ENCODE measurements at regions not wholly inside any gene's neighbourhood (a gene's known extent, or its start where the extent isn't known, plus 50 kb on each side); places are given as distances from the start of the nearest gene placed in this dataset.

- H3K9ac ChIP-seq (ENCODE audit: insufficient read depth in 1 of 2, low read length in 2 of 2) = no peak overlapping the region
- no peaks in the 10 kb centered on the region for H3K36me3 ChIP-seq (ENCODE audit: control insufficient read depth in 4 of 4, insufficient read depth in 4 of 4, low read length in 4 of 4)
- no peak for TF ChIP-seq CTCF (IDR thresholded peaks at IDR 0.05; ENCODE audit: control extremely low read depth, extremely low read depth)
- no peak overlapping the region for H3K4me3 ChIP-seq
- H3K4me1 ChIP-seq (ENCODE audit: control insufficient read depth in 5 of 5, insufficient read depth in 5 of 5, low read length in 5 of 5) = peaks cover 0 to 49% (median 3%) of the 10 kb centered on the region in 5 donors
- WGBS, 2 donors = 43 to 74% methylated on average over 3 of the region's 3 CpGs
- ATAC-seq (ENCODE audit: insufficient read depth, low FRiP score) (no peak), DNase-seq (no peak)
- peak overlapping the region in 1 of 2 donors; percentile 58 for H3K27ac ChIP-seq (ENCODE audit: low read depth in 1 of 2, low read length in 1 of 2)
- no peaks in the 10 kb centered on the region for H3K27me3 ChIP-seq (ENCODE audit: control insufficient read depth in 3 of 3, insufficient read depth in 3 of 3, low read length in 2 of 3)
- peaks cover 0 to 3% (median 0%) of the 10 kb centered on the region in 4 donors for H3K9me3 ChIP-seq (ENCODE audit: control insufficient read depth in 4 of 4, insufficient read depth in 3 of 4, low read length in 3 of 4)
These were observed 112.1 kb upstream of the THBS1 start for GRCh38 chr15:39468828-39469227.

GRCh38 chr15:39471785-39472574 lies 108.9 kb upstream of the THBS1 start:
- no peaks in the 10 kb centered on the region for H3K27me3 ChIP-seq (ENCODE audit: control insufficient read depth in 3 of 3, insufficient read depth in 3 of 3, low read length in 2 of 3)
- TF ChIP-seq CTCF (IDR thresholded peaks at IDR 0.05; ENCODE audit: control extremely low read depth, extremely low read depth) = no peak
- DNase-seq (peak; percentile 26 to 65 (median 46)), ATAC-seq (ENCODE audit: insufficient read depth, low FRiP score) (no peak)
- H3K9ac ChIP-seq (ENCODE audit: insufficient read depth in 1 of 2, low read length in 2 of 2) = peak overlapping the region in 1 of 2 donors; percentile 50
- H3K27ac ChIP-seq (ENCODE audit: low read depth in 1 of 2, low read length in 1 of 2) = peak overlapping the region; percentile 50 to 76
- no peaks in the 10 kb centered on the region for H3K9me3 ChIP-seq (ENCODE audit: control insufficient read depth in 4 of 4, insufficient read depth in 3 of 4, low read length in 3 of 4)
- 84 to 97% methylated on average over 2 of the region's 2 CpGs for WGBS, 2 donors
- no peak overlapping the region for H3K4me3 ChIP-seq
- H3K36me3 ChIP-seq (ENCODE audit: control insufficient read depth in 4 of 4, insufficient read depth in 4 of 4, low read length in 4 of 4) = no peaks in the 10 kb centered on the region
- peaks cover 0 to 45% (median 3%) of the 10 kb centered on the region in 5 donors for H3K4me1 ChIP-seq (ENCODE audit: control insufficient read depth in 5 of 5, insufficient read depth in 5 of 5, low read length in 5 of 5)

- Histone ChIP-seq H3K36me3 (ENCODE audit: control insufficient read depth in 4 of 4, insufficient read depth in 4 of 4, low read length in 4 of 4) (no peaks in the 10 kb centered on the region), H3K9me3 (ENCODE audit: control insufficient read depth in 4 of 4, insufficient read depth in 3 of 4, low read length in 3 of 4) (no peaks in the 10 kb centered on the region), H3K27ac (ENCODE audit: low read depth in 1 of 2, low read length in 1 of 2) (peak overlapping the region; percentile 50 to 91), H3K27me3 (ENCODE audit: control insufficient read depth in 3 of 3, insufficient read depth in 3 of 3, low read length in 2 of 3) (no peaks in the 10 kb centered on the region), H3K9ac (ENCODE audit: insufficient read depth in 1 of 2, low read length in 2 of 2) (peak overlapping the region in 1 of 2 donors; percentile 50), H3K4me1 (ENCODE audit: control insufficient read depth in 5 of 5, insufficient read depth in 5 of 5, low read length in 5 of 5) (peaks cover 0 to 41% (median 3%) of the 10 kb centered on the region in 5 donors), H3K4me3 (no peak overlapping the region)
- peak; percentile 63 for ATAC-seq (ENCODE audit: insufficient read depth, low FRiP score)
- no peak for TF ChIP-seq CTCF (IDR thresholded peaks at IDR 0.05; ENCODE audit: control extremely low read depth, extremely low read depth)
- WGBS, 2 donors = 58 to 76% methylated on average over 12 of the region's 12 CpGs
- DNase-seq = peak; percentile 96 to 100 (median 100)
These were observed 108.1 kb upstream of the THBS1 start for GRCh38 chr15:39472621-39473297.
